ENCODE measurements at regions not wholly inside any gene's neighbourhood (a gene's known extent, or its start where the extent isn't known, plus 50 kb on each side); places are given as distances from the start of the nearest gene placed in this dataset.

- H3K36me3 ChIP-seq (ENCODE audit: control insufficient read depth, low read length), result no peaks in the 10 kb centered on the region
- peaks cover 4% of the 10 kb centered on the region; the same call in 1 of the 2 replicates for H3K9me3 ChIP-seq (ENCODE audit: control insufficient read depth, insufficient read depth, low read length)
- no peaks in the 10 kb centered on the region for H3K4me1 ChIP-seq (ENCODE audit: control insufficient read depth, low read length)
- H3K4me3 ChIP-seq (ENCODE audit: low read length), result no peak overlapping the region
- H3K27me3 ChIP-seq (ENCODE audit: control insufficient read depth, low read length), result no peaks in the 10 kb centered on the region
- H3K27ac ChIP-seq (ENCODE audit: low read depth, low read length), result no peak overlapping the region
- H3K79me2 ChIP-seq (ENCODE audit: control insufficient read depth, low read length), result no peaks in the 10 kb centered on the region
- TF ChIP-seq EZH2phosphoT487 (IDR thresholded peaks at IDR 0.05; ENCODE audit: borderline replicate concordance, low read length), result no peak
- no peak for TF ChIP-seq CTCF (IDR thresholded peaks at IDR 0.05; ENCODE audit: low read depth, low read length, poor library complexity, severe bottlenecking)
- H4K20me1 ChIP-seq (ENCODE audit: control insufficient read depth, insufficient read depth, low read depth, low read length), result no peaks in the 10 kb centered on the region
- no peaks in the 10 kb centered on the region for H3F3A ChIP-seq (ENCODE audit: control insufficient read depth, insufficient read depth)
- no peaks in the 10 kb centered on the region for H3K9me2 ChIP-seq (replicated peaks; ENCODE audit: control insufficient read depth, low read length)
- no peak overlapping the region for H3K4me2 ChIP-seq (ENCODE audit: low read length)
These were observed 130.7 kb upstream of the NR3C1 start for GRCh38 chr5:143533978-143534760.

- Histone ChIP-seq H3K27ac (ENCODE audit: low read depth, low read length) (no peak overlapping the region), H3K36me3 (ENCODE audit: control insufficient read depth, low read length) (no peaks in the 10 kb centered on the region), H3K4me1 (ENCODE audit: control insufficient read depth, low read length) (no peaks in the 10 kb centered on the region), H3F3A (ENCODE audit: control insufficient read depth, insufficient read depth) (no peaks in the 10 kb centered on the region), H3K9me3 (ENCODE audit: control insufficient read depth, insufficient read depth, low read length) (no peaks in the 10 kb centered on the region), H3K4me2 (ENCODE audit: low read length) (no peak overlapping the region), H3K4me3 (ENCODE audit: low read length) (no peak overlapping the region), H3K79me2 (ENCODE audit: control insufficient read depth, low read length) (no peaks in the 10 kb centered on the region), H3K27me3 (ENCODE audit: control insufficient read depth, low read length) (no peaks in the 10 kb centered on the region), H3K9me2 (replicated peaks; ENCODE audit: control insufficient read depth, low read length) (no peaks in the 10 kb centered on the region), H4K20me1 (ENCODE audit: control insufficient read depth, insufficient read depth, low read depth, low read length) (no peaks in the 10 kb centered on the region)
- TF ChIP-seq CTCF (IDR thresholded peaks at IDR 0.05; ENCODE audit: low read depth, low read length, poor library complexity, severe bottlenecking) (no peak), EZH2phosphoT487 (IDR thresholded peaks at IDR 0.05; ENCODE audit: borderline replicate concordance, low read length) (no peak)
These were observed 130.0 kb upstream of the NR3C1 start for GRCh38 chr5:143533475-143533874.

GRCh38 chr5:143527808-143528207 lies 124.3 kb upstream of the NR3C1 start:
- Histone ChIP-seq H3K79me2 (ENCODE audit: control insufficient read depth, low read length) (no peaks in the 10 kb centered on the region), H3K9me2 (replicated peaks; ENCODE audit: control insufficient read depth, low read length) (no peaks in the 10 kb centered on the region), H3K27me3 (ENCODE audit: control insufficient read depth, low read length) (no peaks in the 10 kb centered on the region), H3K4me3 (ENCODE audit: low read length) (no peak overlapping the region), H3F3A (ENCODE audit: control insufficient read depth, insufficient read depth) (no peaks in the 10 kb centered on the region), H3K4me1 (ENCODE audit: control insufficient read depth, low read length) (no peaks in the 10 kb centered on the region), H3K4me2 (ENCODE audit: low read length) (no peak overlapping the region), H4K20me1 (ENCODE audit: control insufficient read depth, insufficient read depth, low read depth, low read length) (no peaks in the 10 kb centered on the region), H3K27ac (ENCODE audit: low read depth, low read length) (no peak overlapping the region), H3K36me3 (ENCODE audit: control insufficient read depth, low read length) (no peaks in the 10 kb centered on the region), H3K9me3 (ENCODE audit: control insufficient read depth, insufficient read depth, low read length) (no peaks in the 10 kb centered on the region)
- TF ChIP-seq CTCF (IDR thresholded peaks at IDR 0.05; ENCODE audit: low read depth, low read length, poor library complexity, severe bottlenecking) (no peak), EZH2phosphoT487 (IDR thresholded peaks at IDR 0.05; ENCODE audit: borderline replicate concordance, low read length) (no peak)

Measured in DOHH2 (cell line).